RPMI7951 (cell line): ENCODE measurements at regions not wholly inside any gene's neighbourhood (a gene's known extent, or its start where the extent isn't known, plus 50 kb on each side); places are given as distances from the start of the nearest gene placed in this dataset.

ENCODE experiments used
- DNase-seq: peaks from one replicate; pipeline ENCODE4 v3.0.0-alpha.2; 2012; ENCODE audit warnings: low read depth

- no peak for DNase-seq
Observed at GRCh38 chr2:42874949-42875801, 82.8 kb upstream of the HAAO start.

- DNase-seq = no peak
Observed at GRCh38 chr2:42872721-42873120, 80.3 kb upstream of the HAAO start.

- no peak for DNase-seq
Observed at GRCh38 chr2:42871372-42871771, 79.0 kb upstream of the HAAO start.

GRCh38 chr2:42868874-42869273, 76.5 kb upstream of the HAAO start:
- DNase-seq = no peak

GRCh38 chr2:42868096-42868495, 75.7 kb upstream of the HAAO start:
- no peak for DNase-seq

GRCh38 chr2:42867093-42868065, 75.0 kb upstream of the HAAO start:
- DNase-seq = no peak

- DNase-seq = no peak
Observed at GRCh38 chr2:42865884-42866881, 73.8 kb upstream of the HAAO start.

- DNase-seq = no peak
Observed at GRCh38 chr2:42864641-42865280, 72.4 kb upstream of the HAAO start.

GRCh38 chr2:42864222-42864621, 71.8 kb upstream of the HAAO start:
- DNase-seq = no peak

- no peak for DNase-seq
Observed at GRCh38 chr2:42863751-42864150, 71.4 kb upstream of the HAAO start.

GRCh38 chr2:42863320-42863719, 70.9 kb upstream of the HAAO start:
- no peak for DNase-seq

- DNase-seq = no peak
Observed at GRCh38 chr2:42862669-42863185, 70.3 kb upstream of the HAAO start.

- no peak for DNase-seq
Observed at GRCh38 chr2:42861321-42861720, 68.9 kb upstream of the HAAO start.

- DNase-seq = no peak
Observed at GRCh38 chr2:42860319-42861094, 68.1 kb upstream of the HAAO start.

- DNase-seq = no peak
Observed at GRCh38 chr2:42859791-42860190, 67.4 kb upstream of the HAAO start.

- peak; percentile 68 for DNase-seq
Observed at GRCh38 chr2:42859006-42859552, 66.7 kb upstream of the HAAO start.

GRCh38 chr2:42858140-42859005, 66.0 kb upstream of the HAAO start:
- DNase-seq = no peak

- peak; percentile 74 for DNase-seq
Observed at GRCh38 chr2:42856891-42857632, 64.7 kb upstream of the HAAO start.
